OCI-M2 (cell line): ENCODE measurements at regions not wholly inside any gene's neighbourhood (a gene's known extent, or its start where the extent isn't known, plus 50 kb on each side); places are given as distances from the start of the nearest gene placed in this dataset.

Experiments
- DNase-seq: peaks from one replicate; lab custom pipeline; 2025; ENCODE audit not compliant: unreplicated experiment; lab: John Stamatoyannopoulos, UW

- DNase-seq = no peak
These were observed 329.2 kb downstream of the LPIN1 start for GRCh38 chr2:12075603-12076002.

DNA sequence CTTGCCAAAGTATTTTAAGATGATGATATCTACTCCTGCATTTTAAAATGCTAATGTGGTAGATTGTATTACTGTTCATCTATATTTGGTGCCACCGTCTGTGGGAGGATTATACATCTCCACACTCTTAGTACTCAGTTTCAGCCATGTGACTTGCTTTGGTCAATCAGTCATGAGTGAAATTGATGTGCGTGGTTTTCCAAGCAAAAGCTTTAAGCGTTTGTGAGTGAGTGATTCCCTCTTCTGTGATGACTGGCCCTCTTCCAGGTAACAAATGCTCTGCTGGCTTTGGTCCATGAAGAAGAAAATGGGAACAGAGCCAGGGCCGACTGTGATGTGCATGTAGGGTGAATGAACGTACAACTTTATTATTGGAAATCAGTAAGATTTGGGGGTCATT is 330.4 kb downstream of the LPIN1 start:
- DNase-seq = no peak

DNA sequence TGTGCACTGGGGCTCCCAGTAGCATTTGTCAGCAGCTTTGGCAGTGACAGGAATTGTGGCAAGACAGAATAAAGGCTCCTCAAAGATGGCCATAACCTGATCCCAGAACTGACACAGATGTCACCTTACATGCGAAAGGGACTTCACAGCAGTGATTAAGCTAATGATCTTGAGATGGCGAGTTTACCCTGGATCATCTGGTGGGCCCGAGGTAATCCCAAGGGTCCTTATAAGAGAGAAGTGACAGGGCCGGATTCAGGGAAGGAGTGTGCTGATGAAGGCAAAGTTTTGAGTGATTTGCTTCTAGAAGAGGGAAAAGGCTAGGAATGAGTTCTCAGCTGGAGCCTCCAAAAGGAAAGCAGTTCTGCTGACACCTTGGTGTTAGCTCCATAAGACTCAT is 333.9 kb downstream of the LPIN1 start:
- no peak for DNase-seq

DNA sequence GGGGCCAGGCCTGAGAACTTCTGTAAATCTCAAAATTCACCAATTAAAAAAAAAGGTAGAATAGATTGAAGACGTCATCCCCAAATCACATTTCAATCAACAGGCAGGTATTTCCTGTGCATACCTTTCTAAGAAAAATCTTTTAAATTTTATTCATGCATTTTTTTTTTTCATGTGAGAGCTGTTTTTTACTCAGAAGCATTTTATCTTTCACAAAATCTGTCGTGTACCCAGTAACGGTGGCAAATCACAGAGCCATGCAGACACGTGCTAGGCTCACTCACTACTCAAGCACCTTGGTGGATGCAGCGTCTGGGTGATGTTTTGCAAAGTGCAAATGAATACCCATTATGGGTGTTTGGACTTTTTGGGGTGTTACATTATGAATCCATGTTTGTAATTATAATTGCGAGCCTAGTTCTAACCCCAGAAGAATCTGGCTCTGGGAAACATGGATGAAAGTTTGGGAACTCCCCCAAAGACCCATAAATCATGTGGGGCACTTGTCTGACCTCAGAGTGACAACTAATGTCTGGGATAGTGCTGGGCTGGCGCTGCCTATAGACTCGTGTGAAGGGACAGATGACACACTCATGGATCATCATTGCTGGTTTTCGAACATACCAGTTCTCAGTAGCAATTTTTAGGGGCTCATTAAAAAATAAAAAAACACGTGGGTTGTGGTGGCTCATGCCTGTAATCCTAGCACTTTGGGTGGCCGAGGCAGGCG is 335.2 kb downstream of the LPIN1 start:
- DNase-seq = no peak

- DNase-seq = no peak
These were observed 336.7 kb downstream of the LPIN1 start for GRCh38 chr2:12083081-12083581.

GRCh38 chr2:12083713-12084419 is 337.4 kb downstream of the LPIN1 start:
- no peak for DNase-seq

GRCh38 chr2:12087175-12087574 is 340.7 kb downstream of the LPIN1 start:
- DNase-seq = no peak

GRCh38 chr2:12087671-12088380 is 341.4 kb downstream of the LPIN1 start:
- no peak for DNase-seq

DNA sequence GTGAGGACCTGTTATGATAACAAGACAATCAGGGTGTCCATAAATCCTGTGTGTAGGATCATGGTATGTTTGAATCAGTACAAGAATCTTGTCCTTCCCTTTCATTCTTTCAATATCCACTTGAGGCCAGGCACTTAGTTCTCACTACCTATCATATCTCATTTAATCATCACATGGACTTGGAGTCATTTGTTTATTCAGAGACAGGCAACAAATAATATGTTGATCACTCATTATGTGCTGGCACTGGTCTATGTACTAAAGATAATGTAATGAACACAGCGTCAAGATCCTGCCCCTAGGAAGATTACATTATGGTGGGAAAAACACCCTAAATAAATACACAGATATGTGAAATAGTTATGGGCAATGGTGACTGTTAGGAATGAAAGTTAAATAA is 342.6 kb downstream of the LPIN1 start:
- DNase-seq = no peak

GRCh38 chr2:12089496-12089895 is 343.1 kb downstream of the LPIN1 start:
- DNase-seq = no peak

DNA sequence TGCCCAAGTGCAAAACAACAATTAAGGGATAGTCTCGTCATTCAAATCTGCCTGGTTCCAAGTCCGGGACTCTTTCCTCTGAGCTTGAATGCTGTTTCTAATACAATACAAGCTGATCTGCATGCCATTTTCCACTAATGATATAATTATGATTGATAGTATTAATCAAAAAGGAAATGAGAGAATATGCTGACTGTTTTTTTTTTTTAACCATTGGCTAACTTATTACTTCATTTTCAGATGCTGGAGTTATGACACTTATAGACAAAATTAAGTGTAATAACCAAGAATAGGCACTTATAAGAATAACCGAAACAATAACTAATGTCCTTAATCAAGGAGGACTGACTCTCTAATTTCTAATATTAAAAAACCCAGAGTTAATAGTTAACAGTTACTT is 343.6 kb downstream of the LPIN1 start:
- no peak for DNase-seq

DNA sequence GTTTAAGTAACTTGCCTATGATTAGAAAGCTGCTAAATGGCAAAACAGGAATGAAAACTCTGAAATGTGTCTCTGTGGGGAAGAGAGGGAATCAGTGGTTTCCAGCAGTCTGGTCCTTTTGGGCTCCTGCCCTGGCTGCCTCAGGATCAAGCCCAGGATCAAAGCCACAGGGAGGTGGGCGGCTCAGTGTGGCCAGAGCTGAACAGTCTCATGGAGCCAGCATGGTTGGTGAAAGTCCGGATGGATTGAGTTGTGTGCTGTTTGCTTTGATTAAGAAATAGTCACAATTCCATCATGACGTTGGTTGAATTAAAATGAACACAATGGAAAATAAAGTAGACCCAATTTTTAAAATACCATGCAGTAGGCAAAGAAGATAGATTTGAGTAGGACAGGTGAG is 344.2 kb downstream of the LPIN1 start:
- DNase-seq = no peak

- DNase-seq = no peak
These were observed 344.9 kb downstream of the LPIN1 start for GRCh38 chr2:12091201-12091806.

GRCh38 chr2:12094134-12094533 is 347.7 kb downstream of the LPIN1 start:
- DNase-seq = no peak

DNA sequence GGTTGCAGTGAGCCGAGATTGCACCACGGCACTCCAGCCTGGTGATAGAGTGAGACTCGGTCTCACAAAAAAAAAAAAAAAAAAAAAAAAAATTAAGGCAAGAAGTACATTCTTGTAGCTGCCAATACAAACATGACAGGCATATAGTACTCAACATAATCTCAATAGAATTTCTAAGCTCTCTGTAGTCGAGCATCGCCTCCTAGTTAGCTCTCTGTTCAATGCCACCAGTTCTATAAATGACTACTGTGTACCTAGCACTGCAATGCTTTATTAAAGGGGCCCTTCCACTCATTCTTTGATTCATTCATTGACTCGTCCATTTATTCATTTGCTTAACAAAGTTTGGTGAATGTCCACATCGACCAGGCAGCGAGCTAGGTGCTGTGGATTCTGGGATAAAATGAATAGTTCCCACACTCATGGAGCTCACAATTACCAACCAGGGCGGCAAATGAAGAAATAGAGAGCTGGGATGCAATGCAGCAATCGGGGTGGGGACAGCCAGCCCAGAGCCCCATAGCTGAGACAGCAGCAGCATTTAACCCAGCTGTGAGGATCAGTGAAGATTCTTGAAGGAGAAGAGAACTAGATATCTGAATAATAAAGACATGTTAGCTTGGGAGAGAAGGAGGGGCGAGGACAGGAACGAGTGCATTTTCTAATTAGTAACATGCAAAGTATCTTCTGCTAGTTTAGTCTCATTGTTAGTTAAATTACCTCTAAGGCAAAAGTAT is 349.8 kb downstream of the LPIN1 start:
- no peak for DNase-seq

DNA sequence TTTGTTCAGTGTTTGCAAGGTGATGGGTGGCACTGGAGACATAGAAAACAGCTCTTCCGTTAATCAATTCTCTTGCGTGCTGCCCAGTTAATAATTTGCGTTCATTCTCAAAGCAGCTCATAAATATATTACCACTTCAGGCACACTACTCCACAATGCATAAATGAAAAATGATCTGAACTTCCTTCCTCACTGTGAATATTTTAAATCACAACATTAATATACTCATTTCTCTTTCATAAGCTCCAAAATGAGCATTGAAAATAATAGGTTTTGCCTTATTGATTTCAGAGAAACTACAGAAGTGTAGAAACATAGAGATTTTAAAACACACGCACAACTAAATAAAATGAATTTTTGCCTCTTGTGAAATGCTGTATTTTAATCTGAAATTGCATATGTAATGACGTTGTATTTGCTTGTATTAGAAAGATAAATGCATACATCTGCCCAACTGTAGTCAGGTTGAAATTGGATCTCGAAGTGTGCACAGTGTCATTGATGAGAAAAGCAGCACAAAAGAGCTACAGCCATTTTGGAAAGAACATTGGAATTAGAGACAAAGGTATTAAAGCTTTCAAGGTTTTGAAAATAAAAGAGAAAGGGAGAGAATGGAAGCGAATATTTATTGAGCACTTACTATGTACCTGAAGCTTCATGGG is 350.5 kb downstream of the LPIN1 start:
- no peak for DNase-seq

DNA sequence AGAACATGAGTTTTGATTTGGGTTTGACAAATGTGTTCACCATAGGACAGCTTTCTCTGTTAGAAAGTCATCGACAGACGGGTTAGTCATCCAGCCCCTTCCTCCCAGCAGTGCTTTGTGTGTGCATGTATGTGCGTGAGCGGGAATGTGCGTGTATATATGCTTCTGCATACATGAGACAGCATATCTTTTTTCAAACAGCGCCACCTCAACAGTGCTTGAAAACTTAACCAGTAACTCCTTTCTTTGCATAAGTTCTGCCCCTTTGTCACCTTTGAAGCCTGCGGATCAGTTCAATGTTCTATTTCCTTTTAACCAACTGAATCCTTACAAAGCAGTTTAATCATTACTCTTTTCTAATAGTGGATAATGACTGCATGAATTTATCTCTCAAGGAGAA is 351.4 kb downstream of the LPIN1 start:
- DNase-seq = no peak

DNA sequence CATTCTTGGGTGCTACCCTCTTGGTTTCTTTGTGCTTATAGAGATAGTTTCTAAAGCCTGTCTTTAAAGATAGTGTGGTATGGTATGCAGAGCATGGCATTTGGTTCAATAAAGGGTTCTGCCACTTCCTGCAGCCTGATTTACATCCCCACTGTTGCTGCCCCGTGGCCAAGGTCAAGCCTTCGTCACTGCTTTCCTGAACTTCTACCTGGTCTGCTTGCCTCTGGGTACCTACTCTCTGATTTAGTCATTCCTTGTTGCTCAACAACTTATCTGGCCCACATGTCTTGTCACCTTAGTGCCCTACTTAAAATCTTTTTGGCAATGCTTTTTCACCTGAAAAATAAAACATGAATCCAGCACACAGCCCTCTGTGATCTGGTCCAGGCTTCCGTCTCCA is 352.9 kb downstream of the LPIN1 start:
- DNase-seq = no peak

- no peak for DNase-seq
These were observed 356.2 kb downstream of the LPIN1 start for GRCh38 chr2:12102679-12103078.

- DNase-seq = no peak
These were observed 358.7 kb downstream of the LPIN1 start for GRCh38 chr2:12105180-12105579.
